Upper lobe of left lung (tissue), 6 donors: ENCODE measurements at regions not wholly inside any gene's neighbourhood (a gene's known extent, or its start where the extent isn't known, plus 50 kb on each side); places are given as distances from the start of the nearest gene placed in this dataset.

Experiments used
- ATAC-seq, 2 donors: fragments of 200-7000 bp; cut with Tn5 transposase; one replicate each; pipeline ENCODE4 v1.9.1; 2022; ENCODE audit warnings: mild to moderate bottlenecking in 2 of 2, moderate library complexity in 2 of 2; ENCODE audit not compliant: low FRiP score in 2 of 2
- DNase-seq, 2 donors: peaks; one replicate each; pipeline ENCODE4 v3.0.0-alpha.2; 2019 to 2020
- H3K27ac ChIP-seq, 4 donors: fragments of 200-600 bp; sonication (generic); one replicate each; pipeline ENCODE4 v1.5.1; 2016 to 2019
- H3K27me3 ChIP-seq, 4 donors: fragments of 200-600 bp; sonication (generic); one replicate each; pipeline ENCODE4 v1.5.1; 2017 to 2019
- H3K36me3 ChIP-seq, 4 donors: fragments of 200-600 bp; sonication (generic); one replicate each; pipeline ENCODE4 v1.5.1; 2016 to 2019
- H3K4me1 ChIP-seq, 4 donors: fragments of 200-600 bp; sonication (generic); one replicate each; pipeline ENCODE4 v1.5.1; 2018 to 2019
- H3K4me3 ChIP-seq, 4 donors: fragments of 200-600 bp; sonication (generic); one replicate each; pipeline ENCODE4 v1.5.1; 2017 to 2019; ENCODE audit warnings: mild to moderate bottlenecking in 2 of 4, moderate library complexity in 1 of 4
- H3K9me3 ChIP-seq, 4 donors: fragments of 200-600 bp; sonication (generic); one replicate each; pipeline ENCODE4 v1.5.1; 2018 to 2019
- CTCF ChIP-seq, 6 experiments: fragments of 450-650 bp in 4 of 6; fragments of 200-600 bp in 2 of 6; sonication (generic) in 2 of 6; IDR thresholded peaks; one replicate each; pipeline ENCODE4 v1.5.1; 2016 to 2019; ENCODE audit warnings: antibody characterized with exemption in 6 of 6
- EP300 ChIP-seq, 4 donors: sonication (generic); formaldehyde crosslinking; IDR thresholded peaks; one replicate each; pipeline ENCODE4 v1.5.1; 2017; ENCODE audit warnings: antibody characterized with exemption in 4 of 4, control low read depth in 2 of 4
- POLR2A ChIP-seq, 4 donors: fragments of 450-650 bp; IDR thresholded peaks; one replicate each; pipeline ENCODE4 v1.5.1; 2016 to 2017; ENCODE audit warnings: antibody characterized with exemption in 4 of 4, mild to moderate bottlenecking in 2 of 4
- POLR2AphosphoS5 ChIP-seq, 2 donors: sonication (generic); formaldehyde crosslinking; IDR thresholded peaks; one replicate each; pipeline ENCODE4 v1.5.1; 2017; ENCODE audit warnings: antibody characterized with exemption in 2 of 2
- WGBS, 2 donors: methylation state at CpG; one replicate each; pipeline ENCODE4 v1.1.5; 2017 to 2018; 5-methylcytosine and 5-hydroxymethylcytosine counted together
- donor health status: DM: no; HTN: no; CAD: no; lungs with moderate emphysema.
- donor health status: DM: no; HTN: yes; CAD: no; lungs with severe emphysema.

DNA sequence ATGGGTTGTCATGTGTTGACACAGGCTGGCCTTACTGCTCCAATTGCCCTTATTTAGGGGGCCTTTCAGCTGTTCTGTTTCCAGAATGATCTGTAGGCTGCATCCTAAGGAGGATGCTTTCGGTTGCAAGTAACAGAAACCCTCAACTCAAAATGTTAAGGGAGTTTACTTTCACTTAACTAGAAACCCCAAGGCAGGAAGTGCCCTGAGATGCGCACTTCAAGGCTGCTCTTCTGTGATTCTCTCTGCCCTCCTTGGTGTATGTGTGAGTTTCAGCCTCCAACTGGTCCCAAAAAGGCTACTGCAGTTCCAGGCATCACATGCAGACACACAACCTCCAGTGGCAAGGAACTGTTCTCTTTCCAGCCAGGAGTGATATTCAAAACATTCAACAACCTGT is 97.3 kb upstream of the ATP6AP2 start:
- WGBS, 2 donors, result 80 to 95% methylated on average over 2 of the region's 2 CpGs
- no peaks in the 10 kb centered on the region for H3K4me1 ChIP-seq
- TF ChIP-seq POLR2AphosphoS5 (IDR thresholded peaks at IDR 0.05) (no peak), EP300 (IDR thresholded peaks at IDR 0.05) (no peak), POLR2A (IDR thresholded peaks at IDR 0.05) (no peak), CTCF (IDR thresholded peaks at IDR 0.05) (no peak)
- DNase-seq, result no peak
- no peak for ATAC-seq
- peaks cover 0 to 24% (median 0%) of the 10 kb centered on the region in 4 donors for H3K9me3 ChIP-seq
- H3K27me3 ChIP-seq, result no peaks in the 10 kb centered on the region
- H3K4me3 ChIP-seq, result no peak overlapping the region
- H3K36me3 ChIP-seq, result no peaks in the 10 kb centered on the region
- no peak overlapping the region for H3K27ac ChIP-seq

- Histone ChIP-seq H3K4me3 (no peak overlapping the region), H3K27me3 (no peaks in the 10 kb centered on the region), H3K27ac (no peak overlapping the region), H3K9me3 (peaks cover 0 to 13% (median 0%) of the 10 kb centered on the region in 4 donors), H3K4me1 (peaks cover 0 to 1% (median 0%) of the 10 kb centered on the region in 4 donors), H3K36me3 (no peaks in the 10 kb centered on the region)
- 91 to 100% methylated on average over 5 to 7 of the region's 7 CpGs for WGBS, 2 donors
- ATAC-seq (no peak), DNase-seq (no peak)
- TF ChIP-seq CTCF (IDR thresholded peaks at IDR 0.05) (no peak), POLR2AphosphoS5 (IDR thresholded peaks at IDR 0.05) (no peak), EP300 (IDR thresholded peaks at IDR 0.05) (no peak), POLR2A (IDR thresholded peaks at IDR 0.05) (no peak)
Observed at GRCh38 chrX:40479777-40480318, 100.9 kb upstream of the ATP6AP2 start.

DNA sequence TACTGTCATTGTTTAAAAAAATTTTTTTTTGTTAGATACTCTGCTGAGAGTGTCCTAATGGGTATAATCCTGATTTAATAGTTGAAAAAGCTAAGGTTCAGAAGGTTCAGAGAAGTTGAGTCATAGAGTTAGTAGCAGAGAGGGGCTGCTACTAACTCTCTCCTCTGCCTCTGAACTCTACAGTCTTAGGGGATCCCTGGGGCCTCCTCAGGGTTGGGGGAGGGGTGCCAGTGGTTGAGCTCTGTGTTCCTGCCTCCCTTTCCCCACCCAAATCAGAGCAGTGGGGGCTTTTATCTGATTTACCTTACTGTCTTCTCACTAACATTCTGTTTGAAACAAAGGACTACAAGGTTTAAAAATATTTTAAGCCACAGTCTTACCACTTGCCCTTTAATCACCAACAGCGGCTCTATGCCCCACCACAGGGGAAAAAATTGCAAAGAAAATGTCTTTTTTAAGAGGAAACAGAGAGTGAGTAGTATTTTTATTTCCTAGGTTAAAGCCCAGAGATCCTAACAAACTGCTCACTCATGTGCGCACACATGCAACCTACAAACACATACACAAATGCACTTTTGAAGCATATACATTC is 102.2 kb upstream of the ATP6AP2 start:
- ATAC-seq (no peak), DNase-seq (no peak)
- no peaks in the 10 kb centered on the region for H3K27me3 ChIP-seq
- no peak overlapping the region for H3K4me3 ChIP-seq
- no peaks in the 10 kb centered on the region for H3K36me3 ChIP-seq
- 89 to 100% methylated on average over 2 of the region's 2 CpGs for WGBS, 2 donors
- no peak for TF ChIP-seq POLR2AphosphoS5 (IDR thresholded peaks at IDR 0.05)
- no peak for TF ChIP-seq POLR2A (IDR thresholded peaks at IDR 0.05)
- no peak for TF ChIP-seq CTCF (IDR thresholded peaks at IDR 0.05)
- TF ChIP-seq EP300 (IDR thresholded peaks at IDR 0.05), result no peak
- peaks cover 0 to 10% (median 0%) of the 10 kb centered on the region in 4 donors for H3K9me3 ChIP-seq
- peaks cover 0 to 9% (median 0%) of the 10 kb centered on the region in 4 donors for H3K4me1 ChIP-seq
- no peak overlapping the region for H3K27ac ChIP-seq

DNA sequence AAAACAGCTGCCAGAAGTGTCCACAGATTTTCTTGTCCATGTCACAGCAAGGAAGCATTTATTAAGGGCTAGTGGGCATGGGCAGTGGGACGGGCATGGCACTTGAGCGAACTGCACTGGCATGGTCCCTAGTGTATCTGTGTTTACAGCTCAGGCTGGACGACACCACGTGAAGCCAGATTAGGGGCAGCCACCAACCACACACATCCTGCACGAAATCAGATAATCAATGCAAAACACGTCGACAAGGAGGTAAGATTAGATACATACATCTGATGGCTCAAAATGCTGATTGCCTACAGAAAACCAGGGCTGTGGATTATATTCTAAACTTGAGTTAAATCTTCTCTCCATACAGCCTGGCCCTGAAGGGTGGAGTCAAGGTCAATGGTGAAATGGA is 103.8 kb upstream of the ATP6AP2 start:
- peaks cover 0 to 10% (median 0%) of the 10 kb centered on the region in 4 donors for H3K9me3 ChIP-seq
- H3K27me3 ChIP-seq, result no peaks in the 10 kb centered on the region
- H3K4me3 ChIP-seq, result no peak overlapping the region

More for the DNA sequence above, 103.8 kb upstream of the ATP6AP2 start:
- H3K4me1 ChIP-seq, result peaks cover 0 to 9% (median 0%) of the 10 kb centered on the region in 4 donors
- DNase-seq, result no peak
- ATAC-seq, result no peak
- H3K27ac ChIP-seq, result no peak overlapping the region
- TF ChIP-seq POLR2AphosphoS5 (IDR thresholded peaks at IDR 0.05) (no peak), POLR2A (IDR thresholded peaks at IDR 0.05) (no peak), EP300 (IDR thresholded peaks at IDR 0.05) (no peak), CTCF (IDR thresholded peaks at IDR 0.05) (no peak)
- H3K36me3 ChIP-seq, result no peaks in the 10 kb centered on the region
- 79 to 86% methylated on average over 7 of the region's 7 CpGs for WGBS, 2 donors
